ENCODE measurements at regions not wholly inside any gene's neighbourhood (a gene's known extent, or its start where the extent isn't known, plus 50 kb on each side); places are given as distances from the start of the nearest gene placed in this dataset.
"Not testable (repeated sequence)": the region's sequence is repeated elsewhere in the genome, so short reads cannot be mapped to it uniquely, and the experiment has no call there.

DNA sequence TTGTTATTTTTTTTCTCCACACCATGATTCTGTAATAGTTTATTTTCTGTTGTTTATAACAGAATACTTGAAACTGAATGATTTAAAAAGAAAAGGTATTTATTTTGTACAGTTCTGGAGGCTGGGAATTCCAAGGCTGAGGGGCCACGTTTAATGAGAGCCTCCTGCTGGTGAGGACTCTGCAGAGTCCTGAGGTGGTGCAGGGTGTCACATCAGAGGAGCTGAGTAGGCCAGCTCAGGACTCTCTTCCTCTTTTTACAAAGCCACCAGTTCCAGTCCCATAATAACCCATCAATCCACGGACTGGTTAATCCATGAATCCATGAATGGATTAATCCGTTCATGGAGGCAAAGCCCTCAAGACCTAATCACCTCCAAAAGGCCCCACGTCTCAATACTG lies 71.6 kb downstream of the TFAP2A start:
- ChIA-PET CTCF (interaction anchor here (0.7 kb wide), 1 partner anchor 28 kb away, joined by 3 read pairs; no protein-coding TSS in a partner anchor), POLR2A (no interaction called here)
- DNase-seq, result no peak
- no peaks in the 10 kb centered on the region for H3K36me3 Mint-ChIP-seq (ENCODE audit: low read depth)
- ATAC-seq, result no peak
- H3K27ac Mint-ChIP-seq, result no peak overlapping the region
- H3K4me1 Mint-ChIP-seq, result no peaks in the 10 kb centered on the region
- H3K27me3 Mint-ChIP-seq, result peaks cover 11% of the 10 kb centered on the region
- intact Hi-C loops (cut with DNase I, micrococcal nuclease), result no loop called here
- no peaks in the 10 kb centered on the region for H3K9me3 Mint-ChIP-seq (ENCODE audit: low read depth)
- H3K4me3 Mint-ChIP-seq, result no peak overlapping the region

DNA sequence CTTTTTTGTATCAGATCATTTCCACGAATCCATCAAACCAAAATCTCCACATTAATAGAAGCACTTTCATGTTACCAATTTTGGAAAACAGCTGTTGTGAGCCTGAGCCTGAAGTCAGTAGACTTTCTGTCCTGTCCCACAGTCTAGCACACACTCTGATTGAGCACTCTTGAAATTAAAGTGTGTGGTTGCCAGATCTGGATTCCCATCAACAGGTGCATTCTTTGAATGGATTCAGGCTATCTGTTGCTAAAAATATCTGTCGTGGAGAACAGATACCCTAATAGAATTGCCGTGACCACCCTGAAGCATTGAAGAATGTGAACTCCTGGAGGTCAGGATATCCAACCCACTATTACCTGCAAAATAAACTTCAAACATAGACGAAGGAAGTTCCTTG lies 73.3 kb downstream of the TFAP2A start:
- H3K27me3 Mint-ChIP-seq, result peaks cover 6% of the 10 kb centered on the region
- H3K27ac Mint-ChIP-seq, result no peak overlapping the region
- ChIA-PET POLR2A (no interaction called here), CTCF (no interaction called here)
- H3K4me3 Mint-ChIP-seq, result no peak overlapping the region
- H3K9me3 Mint-ChIP-seq (ENCODE audit: low read depth), result no peaks in the 10 kb centered on the region
- DNase-seq, result no peak
- no peak for ATAC-seq
- intact Hi-C loops (cut with DNase I, micrococcal nuclease), result no loop called here
- no peaks in the 10 kb centered on the region for H3K36me3 Mint-ChIP-seq (ENCODE audit: low read depth)
- no peaks in the 10 kb centered on the region for H3K4me1 Mint-ChIP-seq

DNA sequence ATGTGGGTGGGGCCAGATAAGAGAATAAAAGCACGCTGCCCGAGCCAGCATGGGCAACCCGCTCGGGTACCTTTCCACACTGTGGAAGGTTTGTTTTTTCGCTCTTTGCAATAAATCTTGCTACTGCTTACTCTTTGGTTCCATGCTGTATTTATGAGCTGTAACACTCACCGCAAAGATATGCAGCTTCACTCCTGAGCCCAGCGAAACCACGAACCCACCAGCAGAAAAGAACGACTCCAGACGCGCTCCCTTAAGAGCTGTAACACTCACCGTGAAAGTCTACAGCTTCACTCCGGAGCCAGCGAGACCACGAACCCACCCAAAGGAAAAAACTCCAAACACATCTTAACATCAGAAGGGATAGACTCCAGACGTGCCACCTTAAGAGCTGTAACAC lies 76.7 kb downstream of the TFAP2A start:
- Mint-ChIP-seq H3K27me3 (peaks cover 3% of the 10 kb centered on the region), H3K9me3 (ENCODE audit: low read depth) (no peaks in the 10 kb centered on the region), H3K36me3 (ENCODE audit: low read depth) (no peaks in the 10 kb centered on the region), H3K4me3 (no peak overlapping the region), H3K27ac (no peak overlapping the region), H3K4me1 (no peaks in the 10 kb centered on the region)
- DNase-seq, result no peak
- ChIA-PET POLR2A (no interaction called here), CTCF (no interaction called here)
- intact Hi-C loops (cut with DNase I, micrococcal nuclease), result no loop called here
- ATAC-seq, result no peak

DNA sequence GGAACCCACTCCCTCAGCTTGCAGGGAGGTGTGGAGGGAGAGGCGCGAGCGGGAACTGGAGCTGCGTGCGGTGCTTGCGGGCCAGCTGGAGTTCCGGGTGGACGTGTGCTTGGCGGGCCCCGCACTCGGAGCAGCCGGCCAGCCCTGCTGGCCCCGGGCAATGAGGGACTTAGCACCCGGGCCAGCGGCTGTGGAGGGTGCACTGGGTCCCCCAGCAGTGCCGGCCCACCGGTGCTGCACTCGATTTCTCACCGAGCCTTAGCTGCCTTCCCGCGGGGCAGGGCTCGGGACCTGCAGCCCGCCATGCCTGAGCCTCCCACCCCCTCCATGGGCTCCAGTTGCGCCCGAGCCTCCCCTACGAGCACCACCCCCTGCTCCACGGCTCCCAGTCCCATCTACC lies 77.5 kb downstream of the TFAP2A start:
- CTCF ChIA-PET, result interaction anchor here (1.0 kb wide), 1 partner anchor 14 kb away, joined by 3 read pairs; no protein-coding TSS in a partner anchor
- intact Hi-C loops (cut with DNase I, micrococcal nuclease); POLR2A ChIA-PET; H3K4me1 Mint-ChIP-seq; H3K27me3 Mint-ChIP-seq; DNase-seq; ATAC-seq; H3K4me3 Mint-ChIP-seq; H3K36me3 Mint-ChIP-seq (ENCODE audit: low read depth); H3K27ac Mint-ChIP-seq; H3K9me3 Mint-ChIP-seq (ENCODE audit: low read depth): not testable (repeated sequence)

DNA sequence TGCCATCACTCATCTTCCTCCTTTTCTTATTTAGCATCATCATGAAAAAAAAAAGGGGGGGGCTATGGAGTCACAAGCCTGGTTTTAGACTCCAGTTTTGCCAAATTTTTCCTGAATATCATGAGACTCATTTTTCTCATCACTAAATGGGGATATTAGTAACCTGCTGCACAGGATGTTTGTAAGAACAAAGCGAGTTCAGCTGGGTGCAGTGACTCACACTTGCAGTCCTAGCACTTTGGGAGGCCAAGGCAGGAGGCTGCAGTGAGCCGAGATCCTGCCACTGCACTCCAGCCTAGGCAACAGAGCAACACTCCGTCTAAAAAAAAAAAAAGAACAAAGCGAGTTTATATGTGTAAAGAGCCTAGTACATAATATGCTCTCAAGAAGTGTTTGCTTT lies 82.8 kb downstream of the TFAP2A start:
- H3K4me1 Mint-ChIP-seq, result no peaks in the 10 kb centered on the region

DNA sequence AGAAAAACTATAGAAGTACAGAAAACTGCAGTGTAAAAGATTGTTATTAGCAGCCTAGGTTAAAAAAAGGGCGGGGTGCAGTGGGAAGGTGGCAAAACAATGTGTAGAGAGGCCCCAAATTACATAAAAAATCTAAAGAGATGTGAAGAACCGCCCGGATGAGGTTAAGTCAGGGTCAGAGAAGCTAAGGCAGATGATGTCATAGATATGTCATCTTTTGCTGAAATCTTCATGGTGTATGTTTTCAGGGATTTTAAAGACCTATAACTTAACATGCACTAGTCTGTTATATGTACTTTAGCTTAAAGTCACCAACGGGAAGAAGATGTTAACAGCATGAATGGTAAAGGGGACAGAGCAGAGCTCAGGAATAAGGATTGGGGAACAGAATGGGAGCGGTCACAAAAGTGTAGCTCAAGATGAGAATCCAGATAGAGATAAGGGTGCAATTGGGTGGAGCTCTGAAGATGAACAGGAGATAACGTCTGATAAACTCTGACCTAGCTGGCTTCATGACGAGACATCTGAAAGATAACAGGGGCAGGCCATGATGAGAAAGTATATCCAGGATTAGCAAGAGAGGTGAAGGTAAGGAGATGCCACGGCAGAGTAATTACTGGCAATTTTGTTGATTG lies 83.4 kb downstream of the TFAP2A start:
- POLR2A ChIA-PET, result no interaction called here
- Mint-ChIP-seq H3K27me3 (no peaks in the 10 kb centered on the region), H3K4me1 (no peaks in the 10 kb centered on the region), H3K9me3 (ENCODE audit: low read depth) (no peaks in the 10 kb centered on the region), H3K4me3 (no peak overlapping the region), H3K27ac (no peak overlapping the region), H3K36me3 (ENCODE audit: low read depth) (no peaks in the 10 kb centered on the region)
- CTCF ChIA-PET, result interaction anchor here (0.5 to 1.1 kb wide), 2 partner anchors 41 to 415 kb away, joined by 3 read pairs; no protein-coding TSS in a partner anchor
- intact Hi-C loops (cut with DNase I, micrococcal nuclease), result no loop called here
- ATAC-seq, result no peak
- DNase-seq, result no peak

More for the DNA sequence above, 82.8 kb downstream of the TFAP2A start:
- H3K27ac Mint-ChIP-seq, result no peak overlapping the region
- no peaks in the 10 kb centered on the region for H3K9me3 Mint-ChIP-seq (ENCODE audit: low read depth)
- ChIA-PET CTCF (interaction anchor here (1.1 kb wide), 1 partner anchor 415 kb away, joined by 3 read pairs; no protein-coding TSS in a partner anchor), POLR2A (no interaction called here)
- intact Hi-C loops (cut with DNase I, micrococcal nuclease), result no loop called here
- no peak overlapping the region for H3K4me3 Mint-ChIP-seq
- no peaks in the 10 kb centered on the region for H3K36me3 Mint-ChIP-seq (ENCODE audit: low read depth)
- no peak for DNase-seq
- no peak for ATAC-seq
- H3K27me3 Mint-ChIP-seq, result no peaks in the 10 kb centered on the region

DNA sequence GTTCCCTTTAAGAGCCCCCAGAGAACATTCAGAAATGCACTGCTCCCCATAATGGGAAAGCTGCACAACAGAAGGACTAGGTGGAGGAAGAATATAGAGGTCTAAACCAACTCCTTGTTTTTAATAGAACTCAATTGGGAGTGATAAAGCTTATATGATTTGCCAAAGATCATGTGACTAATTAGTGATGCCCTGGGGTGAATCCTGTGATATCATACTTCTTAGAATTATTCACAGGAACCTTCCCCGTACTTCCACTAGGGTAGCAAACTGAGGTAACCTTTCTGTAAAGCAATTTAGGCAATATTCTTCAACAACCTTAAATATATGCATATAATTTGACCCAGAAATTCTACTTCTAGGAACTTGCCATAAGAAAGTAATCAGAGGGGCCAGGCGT lies 84.4 kb downstream of the TFAP2A start:
- no peaks in the 10 kb centered on the region for H3K36me3 Mint-ChIP-seq (ENCODE audit: low read depth)
- ChIA-PET CTCF (no interaction called here), POLR2A (no interaction called here)
- no peak for DNase-seq
- no peaks in the 10 kb centered on the region for H3K4me1 Mint-ChIP-seq
- intact Hi-C loops (cut with DNase I, micrococcal nuclease), result no loop called here
- no peak overlapping the region for H3K4me3 Mint-ChIP-seq
- no peak overlapping the region for H3K27ac Mint-ChIP-seq
- no peaks in the 10 kb centered on the region for H3K9me3 Mint-ChIP-seq (ENCODE audit: low read depth)
- no peak for ATAC-seq
- H3K27me3 Mint-ChIP-seq, result no peaks in the 10 kb centered on the region

DNA sequence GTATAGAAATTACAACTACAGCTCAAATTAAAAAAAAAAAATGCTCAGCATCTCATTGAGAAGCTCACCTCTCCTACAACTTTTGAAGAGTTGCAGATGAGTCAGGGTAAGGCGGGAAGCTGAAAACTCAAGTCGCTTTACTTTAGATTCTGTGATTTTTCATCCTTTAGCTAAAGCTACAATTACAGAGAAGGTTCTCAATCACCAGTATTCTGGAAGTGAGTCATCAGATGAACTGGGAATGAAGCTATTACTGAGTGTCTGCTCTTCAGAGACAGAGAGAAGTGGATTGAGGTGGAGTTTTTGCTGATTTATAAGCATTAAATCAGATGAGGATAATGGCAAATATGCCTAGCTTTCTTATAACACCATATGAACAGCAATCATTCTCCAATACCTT lies 91.9 kb downstream of the TFAP2A start:
- ChIA-PET POLR2A (no interaction called here), CTCF (interaction anchor here (1.0 kb wide), 1 partner anchor 14 kb away, joined by 3 read pairs; no protein-coding TSS in a partner anchor)
- intact Hi-C loops (cut with DNase I, micrococcal nuclease), result no loop called here

DNA sequence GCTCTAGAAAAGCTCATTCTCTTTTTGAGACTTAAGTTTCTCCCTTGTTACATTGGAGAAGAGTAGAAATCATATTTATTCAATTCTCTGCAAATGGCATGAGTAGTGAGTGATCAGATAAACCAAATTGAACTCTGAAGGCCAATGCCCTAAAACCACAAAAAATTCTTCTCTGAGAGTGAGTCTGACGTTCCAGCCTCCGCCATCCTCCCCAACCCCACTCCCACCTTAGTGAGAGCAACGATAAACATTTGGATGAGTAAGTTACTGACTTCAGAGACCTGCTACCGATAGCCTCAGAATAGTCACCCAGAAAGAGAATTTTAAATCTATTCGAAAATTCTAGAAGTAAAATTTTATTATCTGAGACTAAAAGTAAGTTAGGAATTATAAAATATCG lies 94.6 kb downstream of the TFAP2A start:
- no peak overlapping the region for H3K27ac Mint-ChIP-seq
- no peaks in the 10 kb centered on the region for H3K36me3 Mint-ChIP-seq (ENCODE audit: low read depth)
- DNase-seq (no peak), ATAC-seq (no peak)
- H3K27me3 Mint-ChIP-seq, result peaks cover 4% of the 10 kb centered on the region
- CTCF ChIA-PET, result no interaction called here
- no peaks in the 10 kb centered on the region for H3K9me3 Mint-ChIP-seq (ENCODE audit: low read depth)
- no peak overlapping the region for H3K4me3 Mint-ChIP-seq
- H3K4me1 Mint-ChIP-seq, result no peaks in the 10 kb centered on the region
- POLR2A ChIA-PET, result no interaction called here
- intact Hi-C loops (cut with DNase I, micrococcal nuclease), result no loop called here

More for the DNA sequence above, 91.9 kb downstream of the TFAP2A start:
- no peak overlapping the region for H3K4me3 Mint-ChIP-seq
- no peaks in the 10 kb centered on the region for H3K36me3 Mint-ChIP-seq (ENCODE audit: low read depth)
- H3K9me3 Mint-ChIP-seq (ENCODE audit: low read depth), result no peaks in the 10 kb centered on the region
- DNase-seq (no peak), ATAC-seq (no peak)
- H3K4me1 Mint-ChIP-seq, result no peaks in the 10 kb centered on the region
- H3K27me3 Mint-ChIP-seq, result peaks cover 2% of the 10 kb centered on the region
- no peak overlapping the region for H3K27ac Mint-ChIP-seq

DNA sequence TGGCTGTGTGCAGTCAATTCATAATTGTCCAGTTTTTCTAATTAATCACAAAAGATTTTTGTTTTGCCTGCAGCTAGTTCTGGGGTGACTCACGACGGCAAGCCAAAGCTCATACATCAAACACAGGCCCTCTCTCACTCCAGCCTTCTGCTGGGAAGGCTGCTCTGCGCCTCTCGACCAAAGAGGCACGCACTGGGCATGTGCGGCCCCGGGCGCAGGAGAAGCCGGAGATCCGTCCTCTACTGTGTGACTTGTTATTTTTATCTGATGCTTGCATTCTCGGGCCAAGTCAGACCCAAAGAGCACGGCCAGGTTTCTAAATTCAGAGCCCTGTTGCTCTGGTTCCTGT lies 98.5 kb downstream of the TFAP2A start:
- no peaks in the 10 kb centered on the region for H3K9me3 Mint-ChIP-seq (ENCODE audit: low read depth)
- ATAC-seq, result no peak

DNA sequence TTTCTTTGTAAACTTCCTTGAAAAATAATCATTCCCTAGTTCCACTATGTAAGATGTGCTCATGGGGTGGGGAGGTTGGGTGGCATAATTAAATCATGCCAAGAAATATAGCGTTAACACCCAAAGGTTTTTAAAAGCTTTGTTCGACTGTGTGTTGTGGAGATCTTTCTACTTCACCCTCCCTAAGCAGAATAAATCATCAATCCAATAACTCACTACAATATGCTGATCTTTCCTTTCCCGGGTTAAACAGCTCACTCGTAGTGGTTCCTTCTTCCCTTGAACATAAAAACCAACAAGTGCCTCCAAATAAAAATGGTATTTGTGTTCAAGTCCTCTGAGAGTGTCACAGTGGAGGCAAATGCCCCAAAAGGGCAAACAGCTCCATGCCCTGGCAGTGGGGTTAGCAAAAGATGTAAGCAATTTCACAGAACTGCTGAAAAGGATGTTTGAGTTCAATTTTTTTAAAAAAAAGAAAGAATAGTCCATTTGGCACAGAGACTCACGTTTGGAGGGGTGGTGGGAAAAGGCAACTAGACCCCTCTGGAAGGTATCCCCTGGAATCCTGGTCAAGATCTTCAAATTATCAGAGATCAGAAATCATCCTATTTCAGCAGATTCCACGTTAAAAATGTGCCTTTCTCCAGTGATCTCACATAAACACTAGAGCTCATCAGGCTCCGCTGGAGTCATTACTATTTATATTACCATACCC lies 99.1 kb downstream of the TFAP2A start:
- Mint-ChIP-seq H3K27me3 (peaks cover 7% of the 10 kb centered on the region), H3K4me3 (no peak overlapping the region)
- POLR2A ChIA-PET, result no interaction called here

More for the DNA sequence above, 98.5 kb downstream of the TFAP2A start:
- no peak overlapping the region for H3K4me3 Mint-ChIP-seq
- intact Hi-C loops (cut with DNase I, micrococcal nuclease), result no loop called here
- ChIA-PET POLR2A (interaction anchor here (0.6 kb wide), 1 partner anchor 13 kb away, joined by 3 read pairs; no protein-coding TSS in a partner anchor), CTCF (interaction anchor here (0.5 kb wide), 1 partner anchor 54 kb away, joined by 3 read pairs; no protein-coding TSS in a partner anchor)
- H3K36me3 Mint-ChIP-seq (ENCODE audit: low read depth), result no peaks in the 10 kb centered on the region
- DNase-seq, result no peak
- no peaks in the 10 kb centered on the region for H3K4me1 Mint-ChIP-seq
- no peak overlapping the region for H3K27ac Mint-ChIP-seq
- H3K27me3 Mint-ChIP-seq, result peaks cover 7% of the 10 kb centered on the region

DNA sequence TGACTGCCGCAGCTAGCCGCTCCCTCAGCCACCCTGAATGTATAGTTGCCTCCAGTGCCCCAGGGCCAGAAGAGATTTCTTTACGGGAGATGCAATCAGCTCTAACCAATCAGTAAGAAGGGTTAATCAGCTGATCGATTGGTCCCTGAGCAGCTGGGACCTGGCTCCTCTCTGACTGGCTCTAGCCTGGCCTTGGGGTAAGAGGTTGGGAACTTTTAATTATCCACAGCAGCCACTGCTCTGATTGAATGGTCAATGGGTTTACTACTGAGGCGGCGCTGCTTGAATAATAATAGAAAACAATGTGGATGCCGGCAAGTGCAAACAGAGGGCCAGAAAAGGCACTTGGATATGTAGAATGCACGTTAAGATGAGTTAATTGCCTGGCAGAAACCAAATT lies 99.8 kb downstream of the TFAP2A start:
- H3K4me1 Mint-ChIP-seq, result no peaks in the 10 kb centered on the region
- no peak overlapping the region for H3K4me3 Mint-ChIP-seq
- no peak for ATAC-seq
- H3K9me3 Mint-ChIP-seq (ENCODE audit: low read depth), result no peaks in the 10 kb centered on the region
- H3K36me3 Mint-ChIP-seq (ENCODE audit: low read depth), result no peaks in the 10 kb centered on the region
- H3K27ac Mint-ChIP-seq, result no peak overlapping the region
- ChIA-PET POLR2A (no interaction called here), CTCF (no interaction called here)
- H3K27me3 Mint-ChIP-seq, result peaks cover 6% of the 10 kb centered on the region
- intact Hi-C loops (cut with DNase I, micrococcal nuclease), result no loop called here
- DNase-seq, result no peak

More for the DNA sequence above, 99.1 kb downstream of the TFAP2A start:
- DNase-seq, result no peak
- Mint-ChIP-seq H3K27ac (no peak overlapping the region), H3K4me1 (no peaks in the 10 kb centered on the region), H3K36me3 (ENCODE audit: low read depth) (no peaks in the 10 kb centered on the region), H3K9me3 (ENCODE audit: low read depth) (no peaks in the 10 kb centered on the region)
- ATAC-seq, result no peak
- intact Hi-C loops (cut with DNase I, micrococcal nuclease), result no loop called here
- CTCF ChIA-PET, result interaction anchor here (0.5 to 0.6 kb wide), 2 partner anchors 28 to 53 kb away, joined by 3 read pairs; no protein-coding TSS in a partner anchor
